ENCODE measurements at regions not wholly inside any gene's neighbourhood (a gene's known extent, or its start where the extent isn't known, plus 50 kb on each side); places are given as distances from the start of the nearest gene placed in this dataset.

GRCh38 chr13:88103824-88104223, 432.7 kb downstream of the SLITRK5 start:
- DNase-seq, result no peak

- no peak for DNase-seq
These were observed 433.4 kb downstream of the SLITRK5 start for GRCh38 chr13:88104576-88104975.

- no peak for DNase-seq
These were observed 436.4 kb downstream of the SLITRK5 start for GRCh38 chr13:88107570-88107969.

- no peak for DNase-seq
These were observed 441.4 kb downstream of the SLITRK5 start for GRCh38 chr13:88112526-88112925.

GRCh38 chr13:88115976-88116375, 444.8 kb downstream of the SLITRK5 start:
- DNase-seq, result no peak

GRCh38 chr13:88118952-88119351, 447.8 kb downstream of the SLITRK5 start:
- DNase-seq, result no peak

- no peak for DNase-seq
These were observed 453.0 kb downstream of the SLITRK5 start for GRCh38 chr13:88124142-88124541.

- no peak for DNase-seq
These were observed 453.9 kb downstream of the SLITRK5 start for GRCh38 chr13:88125055-88125454.

GRCh38 chr13:88136098-88136790, 465.1 kb downstream of the SLITRK5 start:
- no peak for DNase-seq

- no peak for DNase-seq
These were observed 471.5 kb downstream of the SLITRK5 start for GRCh38 chr13:88142653-88143052.

GRCh38 chr13:88144580-88144979, 473.4 kb downstream of the SLITRK5 start:
- DNase-seq, result no peak

GRCh38 chr13:88153353-88153752, 482.2 kb downstream of the SLITRK5 start:
- DNase-seq, result no peak

- no peak for DNase-seq
These were observed 482.8 kb downstream of the SLITRK5 start for GRCh38 chr13:88154001-88154400.

- no peak for DNase-seq
These were observed 491.0 kb downstream of the SLITRK5 start for GRCh38 chr13:88162076-88162702.

GRCh38 chr13:88176231-88176630, 505.1 kb downstream of the SLITRK5 start:
- no peak for DNase-seq

GRCh38 chr13:88183440-88183839, 512.3 kb downstream of the SLITRK5 start:
- no peak for DNase-seq

- DNase-seq, result no peak
These were observed 517.8 kb downstream of the SLITRK5 start for GRCh38 chr13:88188986-88189385.

GRCh38 chr13:88189728-88190127, 518.6 kb downstream of the SLITRK5 start:
- DNase-seq, result no peak

- DNase-seq, result no peak
These were observed 524.9 kb downstream of the SLITRK5 start for GRCh38 chr13:88196106-88196505.

GRCh38 chr13:88217372-88217771, 546.2 kb downstream of the SLITRK5 start:
- no peak for DNase-seq

GRCh38 chr13:88217883-88218282, 546.7 kb downstream of the SLITRK5 start:
- DNase-seq, result no peak

GRCh38 chr13:88223958-88224357, 552.8 kb downstream of the SLITRK5 start:
- DNase-seq, result no peak

- DNase-seq, result no peak
These were observed 564.3 kb downstream of the SLITRK5 start for GRCh38 chr13:88235441-88235840.

GRCh38 chr13:88246239-88246638, 575.1 kb downstream of the SLITRK5 start:
- DNase-seq, result no peak

- no peak for DNase-seq
These were observed 577.2 kb downstream of the SLITRK5 start for GRCh38 chr13:88248393-88248792.
